ENCODE measurements at regions not wholly inside any gene's neighbourhood (a gene's known extent, or its start where the extent isn't known, plus 50 kb on each side); places are given as distances from the start of the nearest gene placed in this dataset.
A peak's percentile ranks its signal among the peaks of the same experiment; 100 is the strongest.

- H3K79me2 ChIP-seq (ENCODE audit: control insufficient read depth, insufficient read depth, low read length, poor library complexity) = no peaks in the 10 kb centered on the region
- H4K91ac ChIP-seq (ENCODE audit: low read depth, low read length) = no peak overlapping the region
- no peaks in the 10 kb centered on the region for H3K9me3 ChIP-seq (ENCODE audit: insufficient read depth, low read depth, low read length)
- H2AFZ ChIP-seq (ENCODE audit: insufficient read depth, low read length, poor library complexity) = no peak overlapping the region
- no peak overlapping the region for H3K14ac ChIP-seq (ENCODE audit: low read length)
- no peak overlapping the region for H2BK5ac ChIP-seq (ENCODE audit: low read depth, low read length, poor library complexity)
- H4K12ac ChIP-seq (ENCODE audit: low read depth, low read length) = no peak overlapping the region
- no peak overlapping the region for H2BK120ac ChIP-seq (ENCODE audit: insufficient read depth, low read length, poor library complexity)
- DNase-seq = no peak
- H3K4me1 ChIP-seq (ENCODE audit: control insufficient read depth in 1 of 2, insufficient read depth in 2 of 2, low read length in 2 of 2) = no peaks in the 10 kb centered on the region
- WGBS (ENCODE audit: extremely low coverage, insufficient coverage, insufficient read length) = no CpG with 5 or more reads among the region's 7 CpGs
- no peak overlapping the region for H3K9ac ChIP-seq (ENCODE audit: low read length)
- H3K27me3 ChIP-seq (ENCODE audit: insufficient read depth, low read length) = no peaks in the 10 kb centered on the region
- no peak overlapping the region for H4K8ac ChIP-seq (ENCODE audit: low read depth, low read length)
- no peak overlapping the region for H3K4ac ChIP-seq (ENCODE audit: low read depth, low read length)
- no peak overlapping the region for H2AK5ac ChIP-seq (ENCODE audit: low read length)
- H3K18ac ChIP-seq (ENCODE audit: low read length) = no peak overlapping the region
- no peak overlapping the region for H3K23ac ChIP-seq (ENCODE audit: low read length)
- H3K79me1 ChIP-seq (ENCODE audit: low read length) = no peaks in the 10 kb centered on the region
- H2BK12ac ChIP-seq (ENCODE audit: low read length) = no peak overlapping the region
- H3K27ac ChIP-seq (ENCODE audit: low read depth, low read length) = no peak overlapping the region
- H3K4me3 ChIP-seq (ENCODE audit: low read depth, low read length) = no peak overlapping the region
- H3K36me3 ChIP-seq (ENCODE audit: control insufficient read depth in 1 of 2, insufficient read depth in 2 of 2, low read length in 2 of 2) = no peaks in the 10 kb centered on the region
- no peak overlapping the region for H3K4me2 ChIP-seq (ENCODE audit: low read length)
These were observed 84.0 kb upstream of the ZNF81 start for GRCh38 chrX:47752685-47753084.

DNA sequence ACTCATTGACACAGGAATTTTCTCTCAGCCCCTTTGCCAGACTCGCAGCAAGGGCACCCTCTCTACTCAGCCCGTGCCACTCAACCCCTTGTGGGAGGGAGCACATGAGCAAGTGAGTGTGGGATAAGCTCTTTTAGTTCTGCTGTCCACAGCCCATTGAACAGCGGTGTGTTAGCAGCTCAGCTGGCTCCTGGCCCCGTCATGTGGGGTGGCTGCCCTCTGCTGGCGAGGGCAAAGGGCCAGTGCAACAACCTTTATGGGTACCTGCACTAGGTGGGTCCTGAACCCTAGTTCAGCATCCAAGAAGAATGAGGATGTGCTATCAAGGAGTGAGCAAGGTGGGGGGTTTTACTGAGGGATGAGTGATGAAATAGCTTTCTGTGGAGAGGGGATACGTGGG, 85.0 kb upstream of the ZNF81 start:
- H3K79me1 ChIP-seq (ENCODE audit: low read length) = no peaks in the 10 kb centered on the region
- DNase-seq = peak in 1 of 2 donors; percentile 8
- H3K14ac ChIP-seq (ENCODE audit: low read length) = no peak overlapping the region
- H3K4me2 ChIP-seq (ENCODE audit: low read length) = no peak overlapping the region
- WGBS (ENCODE audit: extremely low coverage, insufficient coverage, insufficient read length) = no CpG with 5 or more reads among the region's 6 CpGs
- H3K4me3 ChIP-seq (ENCODE audit: low read depth, low read length) = no peak overlapping the region
- H4K8ac ChIP-seq (ENCODE audit: low read depth, low read length) = no peak overlapping the region
- H3K9ac ChIP-seq (ENCODE audit: low read length) = no peak overlapping the region
- no peak overlapping the region for H2AFZ ChIP-seq (ENCODE audit: insufficient read depth, low read length, poor library complexity)
- no peak overlapping the region for H2AK5ac ChIP-seq (ENCODE audit: low read length)
- no peak overlapping the region for H2BK120ac ChIP-seq (ENCODE audit: insufficient read depth, low read length, poor library complexity)
- H3K27ac ChIP-seq (ENCODE audit: low read depth, low read length) = no peak overlapping the region
- no peak overlapping the region for H4K91ac ChIP-seq (ENCODE audit: low read depth, low read length)
- no peak overlapping the region for H2BK12ac ChIP-seq (ENCODE audit: low read length)
- no peaks in the 10 kb centered on the region for H3K79me2 ChIP-seq (ENCODE audit: control insufficient read depth, insufficient read depth, low read length, poor library complexity)
- no peaks in the 10 kb centered on the region for H3K4me1 ChIP-seq (ENCODE audit: control insufficient read depth in 1 of 2, insufficient read depth in 2 of 2, low read length in 2 of 2)
- no peak overlapping the region for H3K4ac ChIP-seq (ENCODE audit: low read depth, low read length)
- H3K36me3 ChIP-seq (ENCODE audit: control insufficient read depth in 1 of 2, insufficient read depth in 2 of 2, low read length in 2 of 2) = no peaks in the 10 kb centered on the region
- no peaks in the 10 kb centered on the region for H3K27me3 ChIP-seq (ENCODE audit: insufficient read depth, low read length)
- H4K12ac ChIP-seq (ENCODE audit: low read depth, low read length) = no peak overlapping the region
- no peak overlapping the region for H3K18ac ChIP-seq (ENCODE audit: low read length)
- no peak overlapping the region for H3K23ac ChIP-seq (ENCODE audit: low read length)
- H3K9me3 ChIP-seq (ENCODE audit: insufficient read depth, low read depth, low read length) = no peaks in the 10 kb centered on the region
- H2BK5ac ChIP-seq (ENCODE audit: low read depth, low read length, poor library complexity) = no peak overlapping the region

- Histone ChIP-seq H2AFZ (ENCODE audit: insufficient read depth, low read length, poor library complexity) (no peak overlapping the region), H3K27me3 (ENCODE audit: insufficient read depth, low read length) (no peaks in the 10 kb centered on the region), H3K79me1 (ENCODE audit: low read length) (no peaks in the 10 kb centered on the region), H3K9ac (ENCODE audit: low read length) (no peak overlapping the region), H3K4ac (ENCODE audit: low read depth, low read length) (no peak overlapping the region), H2AK5ac (ENCODE audit: low read length) (no peak overlapping the region), H2BK12ac (ENCODE audit: low read length) (no peak overlapping the region), H4K12ac (ENCODE audit: low read depth, low read length) (no peak overlapping the region), H3K23ac (ENCODE audit: low read length) (no peak overlapping the region), H4K8ac (ENCODE audit: low read depth, low read length) (no peak overlapping the region), H4K91ac (ENCODE audit: low read depth, low read length) (no peak overlapping the region), H3K79me2 (ENCODE audit: control insufficient read depth, insufficient read depth, low read length, poor library complexity) (no peaks in the 10 kb centered on the region), H3K4me2 (ENCODE audit: low read length) (no peak overlapping the region), H3K36me3 (ENCODE audit: control insufficient read depth in 1 of 2, insufficient read depth in 2 of 2, low read length in 2 of 2) (no peaks in the 10 kb centered on the region), H3K9me3 (ENCODE audit: insufficient read depth, low read depth, low read length) (no peaks in the 10 kb centered on the region), H3K27ac (ENCODE audit: low read depth, low read length) (no peak overlapping the region), H3K18ac (ENCODE audit: low read length) (no peak overlapping the region), H2BK5ac (ENCODE audit: low read depth, low read length, poor library complexity) (no peak overlapping the region), H3K4me3 (ENCODE audit: low read depth, low read length) (no peak overlapping the region), H3K14ac (ENCODE audit: low read length) (no peak overlapping the region), H2BK120ac (ENCODE audit: insufficient read depth, low read length, poor library complexity) (no peak overlapping the region), H3K4me1 (ENCODE audit: control insufficient read depth in 1 of 2, insufficient read depth in 2 of 2, low read length in 2 of 2) (no peaks in the 10 kb centered on the region)
- no CpG with 5 or more reads among the region's 7 CpGs for WGBS (ENCODE audit: extremely low coverage, insufficient coverage, insufficient read length)
- DNase-seq = no peak
These were observed 87.3 kb upstream of the ZNF81 start for GRCh38 chrX:47749185-47749967.

- no peak overlapping the region for H4K12ac ChIP-seq (ENCODE audit: low read depth, low read length)
- no peaks in the 10 kb centered on the region for H3K9me3 ChIP-seq (ENCODE audit: insufficient read depth, low read depth, low read length)
- DNase-seq = no peak
- H3K9ac ChIP-seq (ENCODE audit: low read length) = no peak overlapping the region
- no CpG with 5 or more reads among the region's 4 CpGs for WGBS (ENCODE audit: extremely low coverage, insufficient coverage, insufficient read length)
- no peaks in the 10 kb centered on the region for H3K4me1 ChIP-seq (ENCODE audit: control insufficient read depth in 1 of 2, insufficient read depth in 2 of 2, low read length in 2 of 2)
- no peak overlapping the region for H3K23ac ChIP-seq (ENCODE audit: low read length)
- H2BK5ac ChIP-seq (ENCODE audit: low read depth, low read length, poor library complexity) = no peak overlapping the region
- no peak overlapping the region for H2BK12ac ChIP-seq (ENCODE audit: low read length)
- no peak overlapping the region for H3K27ac ChIP-seq (ENCODE audit: low read depth, low read length)
- no peak overlapping the region for H3K14ac ChIP-seq (ENCODE audit: low read length)
- H3K4me2 ChIP-seq (ENCODE audit: low read length) = no peak overlapping the region
- H3K36me3 ChIP-seq (ENCODE audit: control insufficient read depth in 1 of 2, insufficient read depth in 2 of 2, low read length in 2 of 2) = no peaks in the 10 kb centered on the region
- no peak overlapping the region for H4K8ac ChIP-seq (ENCODE audit: low read depth, low read length)
- H3K4me3 ChIP-seq (ENCODE audit: low read depth, low read length) = no peak overlapping the region
- H3K18ac ChIP-seq (ENCODE audit: low read length) = no peak overlapping the region
- H2BK120ac ChIP-seq (ENCODE audit: insufficient read depth, low read length, poor library complexity) = no peak overlapping the region
- H3K79me1 ChIP-seq (ENCODE audit: low read length) = no peaks in the 10 kb centered on the region
- H2AK5ac ChIP-seq (ENCODE audit: low read length) = no peak overlapping the region
- H2AFZ ChIP-seq (ENCODE audit: insufficient read depth, low read length, poor library complexity) = no peak overlapping the region
- no peaks in the 10 kb centered on the region for H3K27me3 ChIP-seq (ENCODE audit: insufficient read depth, low read length)
- H4K91ac ChIP-seq (ENCODE audit: low read depth, low read length) = no peak overlapping the region
- H3K79me2 ChIP-seq (ENCODE audit: control insufficient read depth, insufficient read depth, low read length, poor library complexity) = no peaks in the 10 kb centered on the region
- H3K4ac ChIP-seq (ENCODE audit: low read depth, low read length) = no peak overlapping the region
These were observed 88.1 kb upstream of the ZNF81 start for GRCh38 chrX:47748576-47748975.
